H1 (cell line): ENCODE measurements at regions not wholly inside any gene's neighbourhood (a gene's known extent, or its start where the extent isn't known, plus 50 kb on each side); places are given as distances from the start of the nearest gene placed in this dataset.

Experiments used
- CTCF ChIP-seq, 3 experiments: IDR thresholded peaks; 1 replicate in 2 of 3; 2 replicates in 1 of 3; pipeline versions ENCODE4 v1.5.1 to v1.6.1; 2011; ENCODE audit warnings: low read length in 3 of 3, mild to moderate bottlenecking in 3 of 3, inconsistent platforms in 2 of 3, low read depth in 1 of 3, moderate library complexity in 1 of 3; ENCODE audit not compliant: insufficient read depth in 1 of 3; ENCODE audit errors: control extremely low read depth in 1 of 3
- POLR2A ChIP-seq, 2 experiments: IDR thresholded peaks; 1 replicate in 1 of 2; 2 replicates in 1 of 2; pipeline ENCODE4 v1.6.1; 2011; ENCODE audit warnings: low read depth in 2 of 2, low read length in 2 of 2, mild to moderate bottlenecking in 2 of 2; ENCODE audit errors: control extremely low read depth in 1 of 2
- TF ChIP-seq, protein P1 (sequence below): IDR thresholded peaks from 2 replicates; pipeline ENCODE4 v1.6.1; 2011; ENCODE audit warnings: low read length, improper control_type of control experiment

- TF ChIP-seq CTCF (IDR thresholded peaks at IDR 0.05; ENCODE audit: control extremely low read depth in 1 of 3, insufficient read depth in 1 of 3, low read depth in 1 of 3, low read length in 3 of 3) (no peak), POLR2A (IDR thresholded peaks at IDR 0.05; ENCODE audit: control extremely low read depth in 1 of 2, low read depth in 2 of 2, low read length in 2 of 2) (no peak)
- TF ChIP-seq, protein P1, sequence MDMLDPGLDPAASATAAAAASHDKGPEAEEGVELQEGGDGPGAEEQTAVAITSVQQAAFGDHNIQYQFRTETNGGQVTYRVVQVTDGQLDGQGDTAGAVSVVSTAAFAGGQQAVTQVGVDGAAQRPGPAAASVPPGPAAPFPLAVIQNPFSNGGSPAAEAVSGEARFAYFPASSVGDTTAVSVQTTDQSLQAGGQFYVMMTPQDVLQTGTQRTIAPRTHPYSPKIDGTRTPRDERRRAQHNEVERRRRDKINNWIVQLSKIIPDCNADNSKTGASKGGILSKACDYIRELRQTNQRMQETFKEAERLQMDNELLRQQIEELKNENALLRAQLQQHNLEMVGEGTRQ: no peak
Measured at GRCh38 chr22:49406047-49406650, 421.5 kb downstream of the BRD1 start.
